Stimulated activated CD4-positive, alpha-beta T cell treated with anti-CD3 and anti-CD28 coated beads, Interleukin-2, amount 100 ng/mL, for 48 hours (primary cell): ENCODE measurements at regions not wholly inside any gene's neighbourhood (a gene's known extent, or its start where the extent isn't known, plus 50 kb on each side); places are given as distances from the start of the nearest gene placed in this dataset.

Experiments used
- DNase-seq, 2 donors: peaks; one replicate each; pipeline ENCODE4 v3.0.0-alpha.2; 2020

- no peak for DNase-seq
Measured at GRCh38 chr16:73737637-73738036, 559.0 kb upstream of the PSMD7 start.

DNA sequence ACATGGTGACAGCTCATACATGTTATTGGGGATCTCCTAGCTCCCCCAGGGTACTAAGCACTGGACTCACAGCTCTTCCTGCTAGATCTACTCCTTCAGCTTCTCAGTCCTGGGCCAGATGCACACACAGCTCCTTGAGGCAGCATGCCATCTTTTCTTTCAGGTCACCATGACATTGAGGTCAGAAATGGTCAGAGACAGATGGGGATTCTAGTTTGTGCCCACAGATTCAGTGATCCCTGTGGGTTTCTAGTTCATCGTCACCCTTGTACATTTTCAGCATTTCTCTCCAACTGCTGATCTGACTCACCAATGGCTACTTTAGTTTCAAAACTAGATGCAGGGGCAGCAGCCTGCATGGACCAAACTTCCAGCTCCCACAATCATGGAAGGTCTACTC, 560.7 kb upstream of the PSMD7 start:
- no peak for DNase-seq

DNA sequence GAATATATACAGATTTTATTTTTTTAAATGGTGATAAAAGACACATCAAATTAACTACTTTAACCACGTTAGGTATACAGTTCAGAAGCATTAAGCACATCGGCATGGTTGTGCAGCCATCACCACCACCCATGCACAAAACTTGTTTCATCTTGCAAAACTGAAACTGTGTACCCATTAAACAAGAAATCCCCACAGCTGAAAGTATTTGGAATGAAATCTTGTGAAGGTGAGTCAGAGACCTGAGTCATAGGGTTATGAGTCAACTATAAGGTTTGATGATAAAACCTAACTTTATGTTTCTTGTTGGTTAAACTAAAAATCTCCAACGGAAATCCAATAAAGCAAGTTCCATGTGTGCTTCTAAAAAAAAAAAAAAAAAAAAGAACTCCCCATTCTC, 561.6 kb upstream of the PSMD7 start:
- DNase-seq = no peak

DNA sequence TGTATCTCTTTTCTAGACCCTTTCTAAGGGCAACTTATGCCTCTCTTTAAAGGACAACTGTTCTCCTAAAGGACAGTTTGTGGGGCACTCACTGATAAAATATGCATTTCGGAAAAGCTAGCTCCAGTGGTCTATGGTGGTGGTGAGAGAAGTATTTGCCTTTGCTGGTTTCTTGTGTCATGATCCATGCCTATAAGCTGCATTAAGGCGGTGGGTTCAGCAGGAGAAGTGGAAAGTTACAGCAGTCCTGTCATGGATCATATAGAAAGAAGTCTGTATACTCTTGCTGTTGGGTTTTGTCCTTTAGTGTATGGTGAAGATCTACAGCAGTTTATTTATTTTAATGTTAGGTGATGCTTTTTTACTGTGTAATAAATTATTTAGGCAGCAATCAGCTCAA, 563.9 kb upstream of the PSMD7 start:
- no peak for DNase-seq

DNA sequence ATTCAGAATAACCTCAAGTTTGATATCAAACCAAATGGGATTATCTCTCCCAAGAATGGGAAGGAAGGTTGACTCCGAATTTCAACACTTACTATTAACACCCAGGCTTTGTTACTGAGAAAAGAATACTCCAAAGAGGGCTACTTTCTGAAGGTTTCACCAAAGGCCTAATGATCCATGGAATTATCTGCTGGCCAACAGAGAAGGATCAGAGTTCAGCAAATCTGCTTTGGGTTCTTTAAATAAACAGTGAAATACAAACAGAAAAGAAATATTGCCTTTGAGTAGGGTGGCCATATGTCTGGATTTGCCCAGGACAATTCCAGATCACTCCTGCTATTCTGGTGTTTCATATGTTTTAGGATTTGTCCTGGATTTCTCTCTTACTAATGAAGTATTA, 564.5 kb upstream of the PSMD7 start:
- no peak for DNase-seq

- no peak for DNase-seq
Measured at GRCh38 chr16:73730481-73731090, 566.0 kb upstream of the PSMD7 start.

GRCh38 chr16:73725156-73725555, 571.5 kb upstream of the PSMD7 start:
- no peak for DNase-seq

DNA sequence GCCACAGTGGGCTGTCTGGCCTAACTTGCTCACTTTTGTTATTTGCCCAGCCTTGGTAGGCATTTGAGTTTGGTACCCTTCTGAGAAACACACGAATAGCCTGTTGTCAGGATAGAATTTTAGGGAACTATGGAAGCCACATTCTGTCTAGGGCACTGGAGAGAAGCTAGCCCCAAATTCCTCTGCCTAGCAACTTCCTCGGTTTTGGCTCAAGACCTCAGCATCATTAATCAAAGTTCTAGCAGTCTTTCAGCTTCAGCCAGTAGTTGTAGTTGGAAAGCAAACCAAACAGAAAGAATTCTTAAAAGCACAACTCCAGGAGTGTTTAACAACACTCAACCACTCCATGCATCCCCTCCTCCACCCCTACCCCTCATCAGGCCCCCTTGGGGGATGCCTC, 572.1 kb upstream of the PSMD7 start:
- DNase-seq = no peak

DNA sequence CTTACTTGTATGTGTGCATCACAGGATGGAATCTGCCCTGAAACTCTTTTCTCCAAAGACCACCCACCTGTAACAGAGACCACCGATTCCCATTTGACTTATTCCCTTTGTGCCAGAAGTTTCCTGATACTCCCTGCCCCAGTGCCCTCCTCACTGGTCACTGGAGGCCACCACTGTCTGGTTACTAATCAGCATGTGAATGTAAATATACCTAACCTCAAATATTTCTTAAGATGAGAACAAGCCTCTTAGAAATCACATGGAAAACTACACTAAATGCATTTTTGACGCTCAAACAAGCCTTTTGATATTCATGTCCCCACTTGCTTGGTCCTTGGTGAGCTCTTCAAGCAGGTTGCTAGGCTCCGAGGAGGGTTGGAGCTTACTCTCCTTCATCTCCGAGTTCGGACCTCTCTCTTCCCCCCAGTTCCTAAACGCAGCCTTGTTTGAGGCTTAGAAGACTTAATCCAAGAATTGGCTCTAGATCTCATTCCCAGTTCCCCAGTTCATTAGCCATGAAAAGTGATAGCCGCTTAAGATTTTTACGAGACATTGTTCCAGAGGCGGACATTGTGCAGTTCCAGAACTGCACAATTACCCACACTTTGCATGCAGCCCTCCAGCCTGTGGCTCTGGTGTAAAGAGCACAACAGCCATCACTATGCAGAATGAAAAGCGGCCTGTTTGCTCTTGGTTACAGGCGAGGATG, 579.2 kb upstream of the PSMD7 start:
- DNase-seq = no peak

DNA sequence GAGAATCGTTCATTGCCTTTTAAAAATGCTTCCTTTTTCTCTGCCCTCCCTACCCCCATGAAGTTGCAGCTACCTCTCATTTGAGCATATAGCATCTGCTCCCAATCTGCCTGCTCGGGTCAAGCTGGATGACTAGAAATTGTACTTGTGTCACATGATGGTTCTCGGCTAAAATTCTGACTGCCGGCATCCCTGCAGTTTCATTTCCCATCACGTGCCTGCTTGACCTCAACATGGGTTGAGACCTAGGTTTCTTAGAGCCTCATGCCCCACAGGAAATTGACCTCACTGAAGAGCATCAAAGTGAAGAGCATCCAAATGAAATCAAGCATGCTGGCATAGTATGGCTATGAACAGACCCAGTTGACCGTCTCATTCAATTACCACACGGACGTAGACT, 581.6 kb upstream of the PSMD7 start:
- no peak for DNase-seq

DNA sequence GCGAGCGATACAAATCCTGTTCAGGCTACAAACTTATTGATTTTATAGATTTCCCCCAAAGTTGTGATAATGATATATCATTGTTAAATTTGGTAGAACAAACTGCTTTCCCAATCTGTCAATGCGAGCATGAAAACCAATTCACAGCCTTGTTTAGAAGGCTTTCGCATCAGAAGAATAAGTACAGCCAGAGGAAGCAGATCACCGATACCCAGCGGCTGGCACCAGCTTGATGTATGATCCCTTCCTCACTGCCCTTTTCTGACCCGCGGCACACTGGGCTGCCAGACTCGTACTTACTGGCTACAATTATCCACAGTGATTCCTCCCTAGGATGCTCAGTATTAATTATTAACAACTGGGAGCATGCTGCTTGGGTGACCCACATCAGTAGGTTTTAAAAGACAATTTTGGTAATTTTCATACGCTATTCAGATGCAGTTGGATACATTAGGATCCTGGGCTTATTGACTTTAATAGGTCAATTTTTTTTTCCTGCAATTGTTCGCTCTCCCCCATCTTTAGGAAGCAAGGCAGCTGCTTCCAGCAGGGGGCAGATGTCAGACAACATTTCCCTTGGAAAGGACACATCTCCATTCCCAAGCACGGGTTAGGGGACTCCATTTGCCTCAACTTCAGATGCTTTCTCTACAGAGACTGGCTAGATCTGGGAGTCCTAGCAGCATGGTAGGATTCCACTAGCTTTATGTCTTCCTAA, 582.7 kb upstream of the PSMD7 start:
- DNase-seq = no peak

GRCh38 chr16:73713251-73713650, 583.4 kb upstream of the PSMD7 start:
- no peak for DNase-seq

GRCh38 chr16:73711406-73712080, 585.1 kb upstream of the PSMD7 start:
- DNase-seq = no peak

DNA sequence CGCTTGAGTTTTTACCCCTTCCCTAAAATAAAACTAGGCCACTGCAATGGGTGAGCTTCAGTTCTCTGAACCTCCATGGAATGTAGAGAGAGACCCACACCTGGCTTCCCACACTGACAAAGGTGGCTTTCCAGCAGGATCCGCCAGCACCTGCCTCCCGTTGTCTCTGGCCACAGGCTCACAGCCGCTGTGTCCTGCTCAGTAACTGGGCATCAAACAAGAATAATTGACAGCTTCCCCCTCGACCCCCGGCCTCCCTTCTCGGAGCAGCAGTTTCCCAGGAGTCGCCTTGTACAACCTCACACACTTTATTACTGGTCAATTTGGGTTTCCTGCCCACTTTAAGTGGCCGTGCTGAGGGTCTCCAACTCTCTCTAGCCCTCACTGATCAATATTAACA, 586.1 kb upstream of the PSMD7 start:
- no peak for DNase-seq

DNA sequence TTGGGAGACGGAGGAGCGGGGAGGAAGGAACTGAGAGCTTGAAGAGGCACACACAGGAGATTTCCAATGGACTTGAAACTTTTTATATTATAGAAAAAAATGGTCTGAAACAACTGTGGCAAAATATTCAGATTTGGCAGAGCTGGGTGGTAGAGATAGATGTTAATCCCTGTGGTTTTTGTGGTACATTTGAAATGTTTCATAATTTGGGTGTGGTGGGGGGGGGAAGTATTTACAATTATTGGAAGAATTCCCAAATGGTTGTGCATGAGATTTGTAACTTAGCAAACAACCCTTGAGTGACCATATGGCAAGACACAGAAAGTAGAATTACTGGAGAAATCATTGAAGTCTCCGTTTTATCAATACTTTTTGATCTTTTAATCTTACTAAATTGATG, 588.8 kb upstream of the PSMD7 start:
- DNase-seq = no peak

DNA sequence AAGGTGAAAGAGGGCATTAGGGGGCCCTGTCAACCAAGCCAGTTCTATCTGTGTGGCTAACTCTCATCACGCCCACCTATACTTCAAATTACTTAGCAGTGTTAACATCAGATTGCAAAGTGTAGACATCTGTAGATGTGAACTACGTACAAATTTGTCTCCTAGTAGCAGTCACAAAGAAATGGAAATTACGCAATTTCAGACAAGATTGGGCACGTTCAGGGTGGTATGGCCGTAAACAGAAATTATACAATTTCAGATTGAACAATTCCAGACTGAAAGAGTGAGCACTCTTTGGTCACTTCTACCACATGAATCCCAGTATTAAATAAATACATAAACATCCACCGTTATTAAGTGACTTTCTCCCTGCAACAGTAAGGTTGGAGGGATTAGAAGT, 592.7 kb upstream of the PSMD7 start:
- DNase-seq = no peak

GRCh38 chr16:73697336-73697735, 599.3 kb upstream of the PSMD7 start:
- no peak for DNase-seq

- no peak for DNase-seq
Measured at GRCh38 chr16:73692861-73693260, 603.8 kb upstream of the PSMD7 start.

DNA sequence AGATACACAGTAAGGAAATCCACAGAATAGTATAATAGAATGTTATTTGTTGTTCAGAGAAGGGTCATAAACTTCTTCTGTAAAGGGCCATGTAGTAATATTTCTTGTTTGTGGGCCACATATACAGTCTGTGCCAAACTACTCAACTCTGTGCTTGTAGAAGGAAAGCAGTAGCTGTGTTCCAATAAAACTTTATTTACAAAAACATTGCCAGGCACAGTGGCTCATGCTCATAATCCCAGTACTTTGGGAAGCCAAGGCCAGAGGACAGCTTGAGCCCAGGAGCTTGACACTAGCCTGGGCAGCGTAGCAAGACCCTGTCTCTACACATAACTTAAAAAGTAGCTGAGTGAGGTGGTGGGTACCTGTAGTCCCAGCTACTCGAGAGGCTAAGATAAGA, 612.8 kb upstream of the PSMD7 start:
- DNase-seq = no peak

DNA sequence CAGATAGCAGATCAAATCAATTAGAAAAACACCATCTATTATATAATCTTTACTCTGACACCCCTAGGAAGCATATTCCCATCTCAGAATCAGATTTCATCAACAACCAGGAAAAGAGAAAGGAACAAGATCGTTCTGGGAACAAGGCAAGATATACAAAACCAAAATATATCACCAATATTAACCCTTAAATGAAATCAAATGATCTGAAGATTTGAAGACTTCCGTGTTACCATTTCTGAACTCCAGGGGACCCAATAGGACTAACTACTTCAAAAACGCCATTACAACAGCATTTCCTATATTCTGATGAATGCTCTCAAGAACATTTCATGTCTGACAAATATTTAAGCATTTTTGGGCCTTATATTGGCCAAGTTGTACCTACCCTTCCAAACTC, 624.2 kb upstream of the ZFHX3 start:
- DNase-seq = no peak

DNA sequence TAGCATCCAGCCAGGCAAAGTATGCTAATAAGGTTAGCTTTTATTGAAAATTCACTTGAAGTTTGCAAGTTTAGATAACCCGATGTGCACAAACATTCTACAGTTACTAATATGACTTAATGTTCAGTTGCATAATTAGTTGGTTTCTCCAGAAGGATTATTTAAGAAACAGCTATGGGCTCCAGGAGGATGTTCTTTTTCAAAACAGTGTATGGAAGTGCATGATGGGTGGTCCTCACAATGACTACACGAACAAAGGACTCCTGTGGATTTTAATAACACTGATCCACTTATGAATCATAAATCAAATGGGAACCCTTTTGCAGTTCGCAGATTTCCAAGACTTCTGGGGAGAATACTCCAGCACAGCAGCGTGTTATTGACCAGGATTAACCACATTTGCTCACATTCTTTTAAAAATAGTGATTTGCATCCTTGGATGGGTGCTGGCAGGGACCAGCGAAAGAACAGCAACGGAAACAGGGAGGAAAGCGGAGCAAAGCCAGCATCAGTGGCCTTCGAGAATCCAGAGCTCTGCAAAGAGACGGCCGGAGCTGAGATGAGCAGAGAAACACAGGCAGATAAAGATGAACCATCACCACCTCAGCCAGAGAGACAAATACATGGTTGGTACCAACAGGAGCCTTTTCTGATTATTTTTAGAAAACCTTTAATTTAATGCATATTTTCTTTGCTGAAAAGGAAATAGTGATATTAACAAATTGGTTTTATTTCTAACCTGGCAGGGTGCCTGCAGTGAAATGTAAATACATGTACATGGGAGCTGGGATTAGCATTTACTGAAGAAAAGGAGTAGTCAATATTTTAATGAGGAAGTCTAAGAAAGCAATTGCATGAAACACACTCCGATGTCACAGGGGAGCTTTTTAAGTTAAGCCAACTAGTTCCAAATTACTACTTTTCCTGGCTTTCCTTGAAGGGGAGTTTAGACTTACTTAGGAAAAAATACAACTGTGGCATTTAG, 623.2 kb upstream of the ZFHX3 start:
- DNase-seq = no peak

GRCh38 chr16:73669535-73670274, 621.8 kb upstream of the ZFHX3 start:
- DNase-seq = no peak
